Transverse colon (tissue), 4 donors: ENCODE measurements at regions not wholly inside any gene's neighbourhood (a gene's known extent, or its start where the extent isn't known, plus 50 kb on each side); places are given as distances from the start of the nearest gene placed in this dataset.
"Not testable (repeated sequence)": the region's sequence is repeated elsewhere in the genome, so short reads cannot be mapped to it uniquely, and the experiment has no call there.

Experiments
- DNase-seq: peaks from one replicate; pipeline ENCODE4 v3.0.0-alpha.2; 2019
- H3K27ac ChIP-seq, 4 donors: fragments of 200-600 bp; sonication (generic); 2 replicates each; pipeline ENCODE4 v1.5.1; 2016 to 2018; ENCODE audit warnings: inconsistent platforms in 4 of 4
- H3K27me3 ChIP-seq: fragments of 200-600 bp; sonication (generic); 2 replicates; pipeline ENCODE4 v1.5.1; 2017; ENCODE audit warnings: inconsistent platforms
- H3K36me3 ChIP-seq, 4 donors: fragments of 200-600 bp; sonication (generic); 2 replicates each; pipeline ENCODE4 v1.5.1; 2017 to 2019; ENCODE audit warnings: inconsistent platforms in 4 of 4
- H3K4me1 ChIP-seq, 4 donors: fragments of 200-600 bp; sonication (generic); 2 replicates each; pipeline ENCODE4 v1.5.1; 2017 to 2020; ENCODE audit warnings: inconsistent platforms in 4 of 4
- H3K4me3 ChIP-seq, 4 donors: fragments of 200-600 bp; sonication (generic); 1 replicate in 1 of 4; 2 replicates in 3 of 4; pipeline versions ENCODE4 v1.5.1 to v1.6.1; 2017 to 2019; ENCODE audit warnings: inconsistent platforms in 4 of 4
- H3K9me3 ChIP-seq, 2 donors: fragments of 200-600 bp; sonication (generic); 2 replicates each; pipeline ENCODE4 v1.5.1; 2017 to 2019; ENCODE audit warnings: inconsistent platforms in 2 of 2
- EP300 ChIP-seq: sonication (generic); formaldehyde crosslinking; IDR thresholded peaks from one replicate; pipeline ENCODE4 v1.6.1; 2017; ENCODE audit warnings: antibody characterized with exemption, low read depth
- POLR2A ChIP-seq: fragments of 450-650 bp; IDR thresholded peaks from one replicate; pipeline ENCODE4 v1.6.1; 2016; ENCODE audit warnings: antibody characterized with exemption, mild to moderate bottlenecking, moderate library complexity
- POLR2AphosphoS5 ChIP-seq, 3 donors: sonication (generic); formaldehyde crosslinking; IDR thresholded peaks; one replicate each; pipeline ENCODE4 v1.6.1; 2016; ENCODE audit warnings: antibody characterized with exemption in 3 of 3
- WGBS, 2 donors: methylation state at CpG; one replicate each; pipeline ENCODE4 v1.1.5; 2018; ENCODE audit warnings: low coverage in 1 of 2; 5-methylcytosine and 5-hydroxymethylcytosine counted together
- in situ Hi-C, 4 donors: fragments of 200-750 bp; cut with MboI; loops; one replicate each; pipeline versions ENCODE4 v1.15.0 to v1.15.1; 2017; ENCODE audit warnings: low sequenced_read_pairs in 3 of 4, low pct_ligation_motif_present in 1 of 4, low pct_unique_long_range_greater_than_20kb in 1 of 4
- intact Hi-C: fragments of 100-400 bp; cut with DNase I; formaldehyde crosslinking; loops from one replicate; pipeline ENCODE4 v1.15.1; 2023; ENCODE audit warnings: low total_unique reads
- TF ChIP-seq, protein P1 (sequence below), 5 experiments: fragments of 200-600 bp in 3 of 5; fragments of 450-650 bp in 2 of 5; sonication (generic) in 3 of 5; IDR thresholded peaks; 1 replicate in 2 of 5; 2 replicates in 3 of 5; pipeline ENCODE4 v1.5.1; 2016 to 2017; ENCODE audit warnings: antibody characterized with exemption in 5 of 5, inconsistent platforms in 3 of 5, mild to moderate bottlenecking in 2 of 5, moderate library complexity in 1 of 5

DNA sequence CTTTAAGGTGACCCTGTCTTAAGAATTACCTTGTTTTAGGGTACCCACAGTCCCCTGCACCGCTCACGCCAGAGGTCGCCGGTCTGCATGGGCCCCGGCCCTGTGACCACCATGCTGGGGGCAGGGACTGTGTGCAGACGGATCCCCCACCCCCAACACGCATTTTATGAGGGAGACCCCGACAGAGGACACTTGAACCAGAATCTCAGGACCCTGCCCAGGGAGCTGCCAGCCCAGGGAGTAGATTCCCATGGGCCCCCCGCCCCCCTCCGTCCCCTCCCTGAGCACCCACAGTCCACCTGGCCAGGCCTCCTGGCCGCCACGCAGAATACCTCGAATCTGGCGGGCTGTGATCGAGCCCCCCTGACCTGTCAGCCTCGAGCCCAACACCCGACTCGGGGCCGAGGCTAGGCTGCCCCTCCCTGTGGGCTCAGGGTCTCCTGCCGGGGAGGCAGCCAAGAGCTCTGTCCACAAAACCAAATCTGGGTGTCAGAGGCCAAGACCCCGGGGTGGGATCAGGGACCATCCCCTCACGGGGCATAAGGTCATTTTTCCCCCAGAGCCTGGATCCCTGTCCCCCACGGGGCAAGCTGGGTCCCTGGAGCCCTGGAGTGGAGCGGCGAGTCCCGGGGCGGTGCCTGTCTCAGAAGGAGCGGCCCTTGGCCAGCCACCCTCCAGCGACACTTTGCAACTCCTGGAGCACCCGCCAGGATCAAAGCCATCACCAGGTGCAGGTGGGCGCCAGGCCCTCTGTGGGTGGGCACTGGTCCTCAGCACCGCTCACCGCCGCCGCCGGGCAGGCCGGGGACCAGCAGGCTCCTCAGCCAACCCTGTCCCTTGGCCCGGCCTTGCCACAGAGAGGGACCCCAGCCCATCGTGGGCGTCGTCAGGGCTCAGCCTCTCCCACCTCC is 155.8 kb upstream of the PKP2 start:
- TF ChIP-seq EP300 (no peak), POLR2AphosphoS5 (IDR thresholded peaks at IDR 0.05) (no peak), POLR2A (no peak)
- TF ChIP-seq, protein P1, sequence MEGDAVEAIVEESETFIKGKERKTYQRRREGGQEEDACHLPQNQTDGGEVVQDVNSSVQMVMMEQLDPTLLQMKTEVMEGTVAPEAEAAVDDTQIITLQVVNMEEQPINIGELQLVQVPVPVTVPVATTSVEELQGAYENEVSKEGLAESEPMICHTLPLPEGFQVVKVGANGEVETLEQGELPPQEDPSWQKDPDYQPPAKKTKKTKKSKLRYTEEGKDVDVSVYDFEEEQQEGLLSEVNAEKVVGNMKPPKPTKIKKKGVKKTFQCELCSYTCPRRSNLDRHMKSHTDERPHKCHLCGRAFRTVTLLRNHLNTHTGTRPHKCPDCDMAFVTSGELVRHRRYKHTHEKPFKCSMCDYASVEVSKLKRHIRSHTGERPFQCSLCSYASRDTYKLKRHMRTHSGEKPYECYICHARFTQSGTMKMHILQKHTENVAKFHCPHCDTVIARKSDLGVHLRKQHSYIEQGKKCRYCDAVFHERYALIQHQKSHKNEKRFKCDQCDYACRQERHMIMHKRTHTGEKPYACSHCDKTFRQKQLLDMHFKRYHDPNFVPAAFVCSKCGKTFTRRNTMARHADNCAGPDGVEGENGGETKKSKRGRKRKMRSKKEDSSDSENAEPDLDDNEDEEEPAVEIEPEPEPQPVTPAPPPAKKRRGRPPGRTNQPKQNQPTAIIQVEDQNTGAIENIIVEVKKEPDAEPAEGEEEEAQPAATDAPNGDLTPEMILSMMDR (IDR thresholded peaks at IDR 0.05), result no peak
- in situ Hi-C loops, result no loop called here
- no peaks in the 10 kb centered on the region for H3K9me3 ChIP-seq
- no peak overlapping the region for H3K27ac ChIP-seq
- no peak for DNase-seq
- no peak overlapping the region for H3K4me3 ChIP-seq
- no peaks in the 10 kb centered on the region for H3K36me3 ChIP-seq
- no peaks in the 10 kb centered on the region for H3K27me3 ChIP-seq
- H3K4me1 ChIP-seq, result no peaks in the 10 kb centered on the region
- intact Hi-C loops, result no loop called here
- WGBS, 2 donors, result 91 to 92% methylated on average over 5 to 40 of the region's 41 CpGs

DNA sequence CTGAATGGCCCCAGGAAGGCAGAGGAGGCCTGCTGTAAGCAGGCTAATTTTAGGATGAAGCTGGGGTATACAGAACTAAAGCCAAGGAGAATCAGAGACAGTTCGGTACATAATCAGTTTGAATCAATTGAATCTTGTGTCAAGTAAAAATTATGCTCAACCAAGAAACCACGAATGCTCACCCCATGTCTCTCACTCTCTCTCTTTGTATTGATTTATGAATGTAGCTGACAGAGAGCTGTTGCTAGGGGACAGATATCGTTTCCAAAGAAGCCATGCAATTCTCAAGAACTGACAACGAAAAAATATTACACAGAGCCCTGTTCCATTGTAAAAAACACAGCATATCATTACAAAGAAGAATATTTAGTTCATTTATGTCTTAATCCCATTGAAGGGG is 151.1 kb upstream of the PKP2 start:
- no peaks in the 10 kb centered on the region for H3K4me1 ChIP-seq
- 61 to 69% methylated on average over 3 to 4 of the region's 4 CpGs for WGBS, 2 donors
- H3K27ac ChIP-seq, result no peak overlapping the region
- TF ChIP-seq EP300, result no peak
- TF ChIP-seq POLR2A, result no peak
- H3K27me3 ChIP-seq, result no peaks in the 10 kb centered on the region
- in situ Hi-C loops, result loop anchor here in 1 of 4 donors (25.0 kb wide), 1 partner anchor 90 kb away; no protein-coding TSS in a partner anchor
- intact Hi-C loops, result no loop called here
- no peaks in the 10 kb centered on the region for H3K9me3 ChIP-seq
- H3K36me3 ChIP-seq, result no peaks in the 10 kb centered on the region
- no peak overlapping the region for H3K4me3 ChIP-seq
- DNase-seq, result no peak

DNA sequence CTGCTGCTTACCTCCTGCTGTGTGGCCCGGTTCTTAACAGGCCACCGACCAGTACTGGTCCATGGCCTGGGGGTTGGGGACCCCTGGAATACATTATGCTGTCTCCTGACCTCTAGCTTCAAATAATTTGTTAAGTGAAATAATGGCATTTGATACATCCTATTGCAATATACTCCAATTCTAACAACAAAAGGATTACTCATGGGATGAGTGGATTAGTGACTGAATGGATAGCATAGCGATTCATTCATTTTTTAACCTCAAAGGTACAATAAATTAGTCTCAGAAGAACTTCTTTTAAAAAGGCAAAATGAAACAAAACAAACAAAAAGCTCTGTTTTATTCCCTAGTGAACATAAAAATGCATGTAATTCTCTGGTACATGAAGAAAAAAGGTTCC is 147.9 kb upstream of the PKP2 start:
- in situ Hi-C loops (loop anchor here in 1 of 4 donors (25.0 kb wide), 1 partner anchor 93 kb away; no protein-coding TSS in a partner anchor), intact Hi-C loops (no loop called here)
- Histone ChIP-seq H3K27me3 (no peaks in the 10 kb centered on the region), H3K27ac (no peak overlapping the region), H3K9me3 (no peaks in the 10 kb centered on the region), H3K4me3 (no peak overlapping the region), H3K4me1 (no peaks in the 10 kb centered on the region), H3K36me3 (no peaks in the 10 kb centered on the region)
- WGBS, 2 donors, result 41 to 78% methylated on average over 1 to 3 of the region's 3 CpGs
- no peak for DNase-seq
- TF ChIP-seq, protein P1 (IDR thresholded peaks at IDR 0.05), result no peak
- TF ChIP-seq POLR2A (no peak), EP300 (no peak), POLR2AphosphoS5 (IDR thresholded peaks at IDR 0.05) (no peak)

DNA sequence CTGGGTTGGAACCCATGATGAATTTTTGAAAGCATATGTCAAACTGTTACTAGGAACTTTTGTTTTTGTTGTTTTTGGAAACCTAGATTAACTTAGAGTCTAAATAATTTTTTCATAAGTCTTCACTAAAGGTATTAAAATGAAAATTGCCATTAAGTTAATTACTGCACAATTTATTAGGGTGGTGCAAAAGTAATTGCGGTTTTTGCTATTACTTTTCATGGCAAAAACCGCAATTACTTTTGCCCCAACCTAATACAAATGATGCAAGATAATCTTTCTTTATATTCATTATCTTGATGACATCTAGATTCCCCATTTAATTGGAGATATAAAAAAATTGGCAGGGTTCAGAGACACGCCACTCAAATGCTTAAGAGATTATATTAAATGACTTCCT is 145.0 kb upstream of the PKP2 start:
- WGBS, 2 donors, result 82 to 91% methylated on average over 3 of the region's 3 CpGs
- TF ChIP-seq POLR2AphosphoS5 (IDR thresholded peaks at IDR 0.05) (no peak), EP300 (no peak), POLR2A (no peak)
- TF ChIP-seq, protein P1 (IDR thresholded peaks at IDR 0.05), result no peak
- no peaks in the 10 kb centered on the region for H3K27me3 ChIP-seq
- in situ Hi-C loops, result loop anchor here in 1 of 4 donors (25.0 kb wide), 1 partner anchor 96 kb away; no protein-coding TSS in a partner anchor
- no peak overlapping the region for H3K4me3 ChIP-seq
- H3K4me1 ChIP-seq, result no peaks in the 10 kb centered on the region
- H3K36me3 ChIP-seq, result no peaks in the 10 kb centered on the region
- H3K9me3 ChIP-seq, result no peaks in the 10 kb centered on the region
- intact Hi-C loops, result no loop called here
- H3K27ac ChIP-seq, result no peak overlapping the region
- no peak for DNase-seq

DNA sequence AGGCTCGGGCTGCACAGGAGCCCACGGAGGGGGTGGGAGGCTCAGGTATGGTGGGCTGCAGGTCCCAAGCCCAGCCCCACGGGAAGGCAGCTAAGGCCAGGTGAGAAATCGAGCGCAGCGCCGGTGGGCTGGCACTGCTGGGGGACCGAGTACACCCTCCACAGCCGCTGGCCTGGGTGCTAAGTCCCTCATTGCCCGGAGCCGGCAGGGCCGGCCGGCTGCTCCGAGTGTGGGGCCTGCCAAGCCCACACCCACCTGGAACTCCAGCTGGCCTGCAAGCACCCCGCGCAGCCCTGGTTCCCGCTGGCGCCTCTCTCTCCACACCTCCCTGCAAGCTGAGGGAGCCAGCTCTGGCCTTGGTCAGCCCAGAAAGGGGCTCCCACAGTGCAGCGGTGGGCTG is 137.4 kb upstream of the PKP2 start:
- H3K27me3 ChIP-seq, H3K27ac ChIP-seq, H3K4me3 ChIP-seq, intact Hi-C loops, H3K36me3 ChIP-seq, DNase-seq, H3K4me1 ChIP-seq, H3K9me3 ChIP-seq: not testable (repeated sequence)
- in situ Hi-C loops, result loop anchor here in 1 of 4 donors (25.0 kb wide), 1 partner anchor 103 kb away; no protein-coding TSS in a partner anchor
- WGBS, 2 donors, result 95% methylated on average over 15 of the region's 19 CpGs; no CpG with 5 or more reads in 1 of the 2 donors
